Testis (tissue), 2 donors: ENCODE measurements at regions not wholly inside any gene's neighbourhood (a gene's known extent, or its start where the extent isn't known, plus 50 kb on each side); places are given as distances from the start of the nearest gene placed in this dataset.

Experiments
- CTCF ChIP-seq, 3 experiments: fragments of 450-650 bp in 2 of 3; fragments of 200-600 bp in 1 of 3; sonication (generic) in 1 of 3; IDR thresholded peaks; one replicate each; pipeline ENCODE4 v1.5.1; 2016 to 2019; ENCODE audit warnings: antibody characterized with exemption in 3 of 3, mild to moderate bottlenecking in 2 of 3, moderate library complexity in 1 of 3
- POLR2A ChIP-seq: fragments of 450-650 bp; IDR thresholded peaks from one replicate; pipeline ENCODE4 v1.6.1; 2017; ENCODE audit warnings: antibody characterized with exemption, mild to moderate bottlenecking, moderate library complexity

GRCh38 chr21:35237287-35237686 is 188.2 kb upstream of the RUNX1 start:
- TF ChIP-seq CTCF (IDR thresholded peaks at IDR 0.05) (no peak), POLR2A (no peak)
